CD4-positive, alpha-beta T cell treated with Interleukin-1 beta for 1 hour (primary cell): ENCODE measurements at regions not wholly inside any gene's neighbourhood (a gene's known extent, or its start where the extent isn't known, plus 50 kb on each side); places are given as distances from the start of the nearest gene placed in this dataset.
"Not testable (repeated sequence)": the region's sequence is repeated elsewhere in the genome, so short reads cannot be mapped to it uniquely, and the experiment has no call there.

Source experiments
- DNase-seq, 2 donors: peaks; one replicate each; pipeline ENCODE4 v3.0.0-alpha.2; 2020 to 2022

DNA sequence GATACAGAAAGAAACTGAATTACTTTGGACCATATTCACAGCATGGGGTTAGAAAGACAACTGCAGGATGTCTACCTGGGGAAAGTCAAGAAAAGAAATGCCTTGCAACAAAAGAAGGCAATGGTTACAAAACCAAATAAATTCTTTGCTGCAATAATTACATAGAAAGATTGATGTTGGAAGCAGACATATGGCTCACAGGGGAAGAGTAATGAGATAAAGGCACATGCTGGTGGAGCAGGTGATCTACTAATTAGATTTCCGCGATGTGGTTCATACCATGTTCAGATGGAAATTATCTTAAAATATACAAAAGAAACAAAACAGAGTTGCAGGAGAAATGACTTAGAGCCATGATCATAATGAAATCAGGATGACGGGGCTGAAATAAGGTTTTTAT lies 718.8 kb upstream of the PKDCC start:
- DNase-seq: no peak

DNA sequence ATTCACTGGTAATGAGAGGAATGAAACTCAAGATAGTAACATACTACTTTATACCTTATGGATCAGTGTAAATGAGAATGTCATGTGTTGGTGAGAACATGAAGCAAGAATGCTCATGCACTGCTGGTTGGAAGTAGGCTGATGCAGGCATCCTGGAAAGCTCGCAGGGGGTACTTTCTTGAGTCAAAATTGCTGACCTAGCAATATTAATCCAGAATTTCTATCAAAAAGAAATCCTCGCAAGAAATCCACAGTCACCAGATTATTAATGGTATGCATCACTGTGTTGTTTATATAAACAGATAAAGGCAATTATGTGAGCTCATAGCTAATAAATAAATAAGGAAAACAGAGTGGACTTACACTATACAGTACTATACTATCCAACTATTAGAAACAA lies 713.7 kb upstream of the PKDCC start:
- DNase-seq: no peak

DNA sequence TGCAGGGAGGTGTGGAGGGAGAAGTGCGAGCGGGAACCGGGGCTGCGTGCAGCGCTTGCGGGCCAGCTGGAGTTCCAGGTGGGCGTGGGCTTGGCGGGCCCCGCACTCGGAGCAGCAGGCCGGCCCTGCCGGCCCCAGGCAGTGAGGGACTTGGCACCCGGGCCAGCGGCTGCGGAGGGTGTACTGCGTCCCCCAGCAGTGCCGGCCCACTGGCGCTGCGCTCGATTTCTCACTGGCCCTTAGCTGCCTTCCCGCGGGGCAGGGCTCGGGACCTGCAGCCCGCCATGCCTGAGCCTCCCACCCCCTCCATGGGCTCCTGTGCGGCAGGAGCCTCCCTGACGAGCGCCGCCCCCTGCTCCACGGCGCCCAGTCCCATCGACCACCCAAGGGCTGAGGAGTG lies 712.2 kb upstream of the PKDCC start:
- DNase-seq: not testable (repeated sequence)

DNA sequence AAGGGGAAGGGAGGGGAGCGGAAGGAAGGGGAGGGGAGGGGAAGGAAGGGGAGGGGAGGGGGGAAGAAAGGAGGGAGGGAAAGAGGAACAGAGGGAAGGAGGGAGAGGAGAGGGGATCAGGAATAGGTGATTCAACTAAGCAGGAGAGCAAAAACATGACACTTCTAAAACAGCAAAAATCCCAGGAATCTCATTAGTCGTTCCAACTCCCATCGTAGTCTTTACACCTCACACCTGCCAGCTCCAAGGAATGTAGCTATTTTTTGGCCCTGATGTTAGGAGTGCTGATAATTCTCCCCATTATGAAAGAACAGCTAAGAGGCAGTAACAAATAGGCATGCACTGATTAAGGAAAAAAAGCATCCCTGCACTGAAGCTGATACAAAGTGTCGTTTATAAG lies 709.9 kb upstream of the PKDCC start:
- DNase-seq: no peak

DNA sequence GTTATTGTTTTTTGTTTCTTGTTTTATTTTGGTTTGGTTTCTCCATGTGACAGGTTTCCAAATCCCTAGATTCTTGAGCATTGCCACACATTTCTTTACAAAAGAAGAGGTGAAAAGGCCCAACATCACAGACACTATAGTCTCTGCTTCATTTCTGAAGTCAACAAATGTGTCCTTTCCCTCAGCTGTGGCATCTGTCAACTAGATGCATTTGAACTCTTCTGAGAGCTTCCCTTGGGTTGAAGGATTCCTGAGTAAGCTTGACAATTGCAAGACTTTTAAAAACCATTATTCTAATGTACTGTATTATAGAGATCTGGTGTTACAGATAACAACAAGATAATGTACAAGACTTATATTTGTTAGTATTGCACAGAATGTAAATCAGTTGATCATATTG lies 703.3 kb upstream of the PKDCC start:
- no peak for DNase-seq

DNA sequence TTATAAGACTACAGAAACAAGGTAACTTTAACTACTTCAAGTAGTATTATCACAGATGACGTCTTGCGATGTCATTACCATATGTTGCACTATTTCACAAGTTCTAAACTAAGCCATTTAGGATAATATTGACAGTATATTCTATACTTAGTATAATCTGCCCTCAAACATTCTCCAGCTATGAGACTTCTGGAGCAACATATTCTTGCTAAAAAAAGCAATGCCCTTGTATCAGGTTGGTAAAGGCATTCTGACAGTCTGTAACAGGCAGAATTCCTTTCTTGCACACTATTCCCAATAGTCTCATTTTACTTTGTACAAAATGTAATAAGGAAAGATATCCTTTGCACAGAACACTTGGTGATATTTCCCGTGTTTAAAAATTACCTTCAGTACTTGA lies 694.8 kb upstream of the PKDCC start:
- DNase-seq: no peak

DNA sequence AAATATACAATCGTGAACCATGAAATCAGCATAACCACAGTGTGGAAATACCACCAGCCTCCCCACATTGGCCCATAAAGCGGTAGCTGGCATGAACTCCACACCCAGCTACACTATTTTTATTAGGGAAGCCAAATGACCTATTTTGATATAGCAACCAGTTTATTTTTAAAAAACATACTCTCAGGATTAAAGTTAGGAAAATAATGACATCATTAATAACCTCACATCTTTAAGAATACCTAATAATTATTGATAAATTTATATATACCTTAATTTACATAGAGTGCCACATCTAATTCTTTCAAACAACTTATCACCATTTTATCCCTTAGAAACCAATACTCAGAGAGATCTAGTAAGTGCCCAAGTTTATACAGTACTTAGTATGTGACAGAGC lies 692.0 kb upstream of the PKDCC start:
- no peak for DNase-seq

DNA sequence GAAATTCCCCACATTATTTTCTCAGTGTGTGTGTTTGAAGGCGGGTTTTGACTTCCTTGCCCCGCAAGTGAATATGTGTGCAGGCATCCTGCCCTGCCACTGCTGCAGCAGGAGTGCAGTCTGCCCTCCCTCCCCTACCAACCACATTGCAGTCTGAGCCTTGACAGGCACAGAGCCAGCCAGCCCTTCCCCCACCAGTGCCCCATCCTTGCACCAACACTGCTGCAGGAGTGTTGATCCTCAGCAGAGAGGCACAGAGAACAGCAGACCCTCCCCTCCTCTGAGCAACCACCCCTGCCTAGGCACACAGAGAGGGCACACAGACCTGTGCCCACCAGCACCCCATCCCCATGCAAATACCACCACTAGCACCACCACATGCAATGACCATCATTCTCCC lies 683.0 kb upstream of the PKDCC start:
- DNase-seq: no peak

DNA sequence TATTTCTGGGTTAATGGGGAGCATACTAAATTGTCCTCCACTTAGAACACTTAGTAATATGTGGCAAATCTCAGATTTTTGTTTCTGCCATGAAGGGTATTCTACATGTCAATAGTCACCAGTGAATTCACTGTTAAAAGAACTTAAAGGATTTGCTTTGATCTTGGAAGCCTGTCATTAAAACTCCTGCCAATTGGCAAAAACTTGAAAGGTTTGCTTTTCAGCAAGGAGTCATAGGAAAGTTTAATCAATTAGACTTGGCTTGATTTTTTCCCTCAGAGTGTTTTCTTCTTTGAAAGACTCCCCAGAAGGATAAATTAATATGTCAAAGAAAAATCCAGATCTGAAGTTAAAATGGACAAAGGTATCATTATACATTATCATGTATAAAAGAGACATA lies 671.9 kb upstream of the PKDCC start:
- no peak for DNase-seq

DNA sequence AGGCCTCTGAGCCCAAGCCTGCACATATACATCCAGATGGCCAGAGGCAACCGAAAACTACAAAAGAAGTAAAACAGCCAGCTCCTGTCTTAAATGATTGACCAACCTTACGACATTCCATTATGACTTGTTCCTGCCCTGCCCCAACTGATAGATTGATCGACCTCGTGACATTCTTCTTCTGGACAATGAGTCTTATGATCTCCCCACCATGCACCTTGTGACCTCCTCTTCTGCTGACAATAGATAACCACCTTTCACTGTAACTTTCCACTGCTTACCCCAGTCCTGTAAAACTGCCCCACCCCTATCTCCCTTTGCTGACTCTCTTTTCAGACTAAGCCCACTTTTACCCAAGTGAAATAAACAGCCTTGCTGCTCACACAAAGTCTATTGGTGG lies 670.0 kb upstream of the PKDCC start:
- no peak for DNase-seq

DNA sequence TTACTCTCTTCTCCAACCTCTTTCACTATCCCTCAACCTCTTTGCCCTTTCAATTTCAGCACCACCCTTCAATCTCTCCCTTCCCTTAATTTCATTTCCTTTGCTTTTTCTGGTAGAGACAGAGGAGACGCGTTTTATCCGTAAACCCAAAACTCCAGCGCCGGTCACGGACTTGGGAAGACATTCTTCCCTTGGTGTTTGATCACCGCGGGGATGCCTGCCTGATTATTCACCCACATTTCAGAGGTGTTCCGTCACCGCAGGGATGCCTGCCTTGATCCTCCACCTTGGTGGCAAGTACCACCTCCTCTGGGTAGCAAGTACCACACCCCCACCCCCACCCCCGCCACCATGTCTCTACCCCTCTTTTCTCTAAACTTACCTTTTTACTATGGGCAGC lies 669.4 kb upstream of the PKDCC start:
- DNase-seq: no peak

DNA sequence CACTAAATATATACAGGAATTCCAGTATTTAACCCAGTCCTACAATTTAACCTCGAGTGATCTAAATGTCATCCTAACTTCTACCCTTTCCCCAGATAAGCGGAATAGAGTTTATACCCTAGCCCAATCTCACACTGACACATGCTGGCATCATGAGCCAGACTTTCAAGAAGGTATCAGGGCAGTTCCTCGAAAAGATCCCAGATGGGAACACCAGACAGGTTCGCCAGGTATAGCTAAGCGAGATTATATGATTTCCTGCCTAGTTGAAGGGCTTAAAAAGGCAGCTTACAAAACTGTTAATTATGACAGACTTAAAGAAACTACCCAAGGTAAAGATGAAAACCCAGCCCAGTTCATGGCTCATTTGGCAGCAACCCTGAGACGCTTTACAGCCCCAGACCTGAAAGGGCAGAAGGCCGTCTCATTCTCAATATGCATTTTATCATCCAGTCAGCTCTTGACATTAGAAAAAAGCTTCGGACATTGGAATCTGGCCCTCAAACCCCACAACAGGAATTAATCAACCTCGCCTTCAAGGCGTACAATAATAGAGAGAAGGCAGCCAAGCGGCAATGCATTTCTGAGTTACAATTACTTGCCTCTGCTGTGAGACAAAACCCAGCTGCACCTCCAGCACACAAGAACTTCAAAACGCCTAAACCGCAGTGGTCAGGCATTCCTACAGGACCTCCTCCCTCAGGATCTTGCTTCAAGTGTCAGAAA lies 668.2 kb upstream of the PKDCC start:
- DNase-seq: no peak

DNA sequence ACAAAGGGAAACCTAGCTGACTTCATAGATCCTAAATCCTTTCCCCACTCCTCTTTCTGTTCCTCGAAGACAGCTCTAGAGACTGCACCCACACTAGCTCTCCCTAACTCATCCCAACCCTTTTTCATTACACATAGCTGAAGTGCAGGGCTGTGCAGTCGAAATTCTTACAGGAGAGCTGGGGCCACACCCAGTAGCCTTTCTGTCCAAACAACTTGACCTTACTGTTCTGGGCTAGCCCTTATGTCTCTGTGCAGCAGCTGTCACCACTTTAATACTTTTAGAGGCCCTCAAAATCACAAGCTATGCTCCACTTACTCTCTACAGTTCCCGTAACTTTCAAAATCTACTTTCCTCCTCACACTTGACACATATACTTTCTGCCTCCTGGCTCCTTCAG lies 666.1 kb upstream of the PKDCC start:
- DNase-seq: no peak

DNA sequence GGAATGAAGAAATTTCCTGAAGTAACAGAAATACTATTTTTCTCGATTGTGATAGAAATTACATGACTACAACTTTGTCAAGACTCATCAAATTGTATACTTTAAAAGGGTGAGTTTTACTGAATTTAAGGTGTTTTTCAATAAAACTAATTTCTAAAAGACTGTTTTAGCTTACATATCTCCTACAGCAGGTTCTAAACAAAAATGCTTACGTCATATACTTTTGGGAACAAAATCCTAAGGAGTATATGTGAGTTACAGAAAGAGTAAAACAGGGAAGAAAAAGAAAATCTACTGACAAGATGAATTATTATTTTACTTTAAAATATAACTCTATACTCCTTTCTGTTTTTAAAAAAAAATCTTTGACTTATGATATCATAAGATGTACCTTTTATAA lies 660.3 kb upstream of the PKDCC start:
- DNase-seq: no peak

DNA sequence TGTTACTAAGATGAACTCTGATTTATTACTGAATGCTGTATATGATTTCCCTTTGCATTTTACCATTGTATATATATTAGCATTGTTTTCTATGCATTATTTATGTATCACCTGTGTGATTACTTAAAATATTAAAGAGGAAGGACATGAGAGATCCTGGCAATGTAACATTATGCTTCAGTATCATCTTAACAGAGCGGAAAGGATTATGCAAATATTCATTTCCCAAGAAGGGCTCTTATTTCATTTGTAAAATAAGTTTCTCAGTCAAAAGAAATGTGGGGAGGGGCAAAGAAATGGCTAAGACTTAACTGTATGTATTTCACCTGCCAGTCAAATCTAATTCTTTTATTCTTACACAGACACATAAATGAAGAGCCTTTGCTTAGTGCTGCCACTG lies 654.2 kb upstream of the PKDCC start:
- DNase-seq: no peak

DNA sequence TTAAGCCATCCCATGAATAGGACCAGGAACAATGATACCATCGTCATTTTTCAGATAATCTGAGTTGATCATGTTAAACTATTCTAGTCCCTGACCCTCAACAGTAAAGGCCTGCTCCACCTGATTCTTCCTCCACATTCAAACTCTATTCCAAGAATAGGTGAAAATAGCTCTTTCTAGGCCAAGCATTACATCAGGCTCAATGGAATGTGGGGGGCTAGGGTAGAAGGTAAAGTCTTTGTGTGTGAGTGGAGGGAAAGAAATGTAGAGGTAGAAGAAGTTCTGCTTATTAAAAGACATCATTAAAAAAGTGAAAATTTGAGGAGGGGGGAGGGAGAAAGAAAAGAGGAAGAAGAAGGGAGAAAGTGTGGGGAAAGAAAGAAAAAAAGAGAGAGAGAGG lies 653.3 kb upstream of the PKDCC start:
- no peak for DNase-seq

DNA sequence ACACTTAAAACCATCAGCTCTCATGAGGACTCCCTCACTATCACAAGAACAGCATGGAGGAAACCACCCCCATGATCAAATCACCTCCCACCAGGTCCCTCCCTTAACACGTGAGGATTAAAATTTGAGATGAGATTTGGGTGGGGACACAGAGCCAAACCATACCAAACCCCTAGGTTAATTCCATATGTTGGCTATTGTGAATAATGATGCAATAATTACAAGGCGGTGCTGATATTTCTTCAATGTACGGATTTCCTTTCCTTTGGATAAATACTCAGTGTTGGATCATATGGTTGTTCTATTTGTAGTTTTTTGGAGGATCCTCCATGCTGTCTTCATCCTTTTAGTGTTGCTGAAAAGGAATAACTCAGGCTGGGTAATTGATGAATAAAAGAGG lies 652.1 kb upstream of the PKDCC start:
- no peak for DNase-seq

DNA sequence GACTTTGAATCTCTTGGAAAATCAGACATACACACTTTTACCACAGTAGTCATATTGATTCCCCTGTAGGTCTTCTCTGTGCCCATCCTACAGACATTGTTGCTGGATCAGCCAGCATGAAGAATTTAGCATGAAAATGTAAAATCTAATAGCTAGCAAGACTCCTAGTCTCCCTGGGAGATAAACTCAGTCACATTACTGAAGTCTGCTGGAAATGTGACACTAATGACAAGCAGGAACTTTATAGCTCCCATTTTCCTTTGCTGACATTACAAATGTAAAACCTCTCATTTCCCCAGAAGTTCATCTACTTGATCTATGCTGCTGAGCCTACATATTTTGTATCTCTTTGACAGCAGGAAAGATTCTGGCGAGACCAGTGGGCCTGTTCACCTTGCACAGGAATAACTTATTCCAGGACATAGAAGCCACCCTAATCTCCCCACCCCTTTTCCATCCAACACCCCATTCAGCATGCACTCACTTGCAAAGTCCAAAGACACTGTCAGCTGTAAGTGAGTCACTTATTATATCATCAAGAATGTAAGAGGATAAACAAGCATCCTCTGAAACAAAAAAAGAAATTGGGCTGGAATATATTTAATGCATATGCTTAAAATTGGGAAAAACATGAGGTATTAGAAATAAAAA lies 648.3 kb upstream of the PKDCC start:
- no peak for DNase-seq

DNA sequence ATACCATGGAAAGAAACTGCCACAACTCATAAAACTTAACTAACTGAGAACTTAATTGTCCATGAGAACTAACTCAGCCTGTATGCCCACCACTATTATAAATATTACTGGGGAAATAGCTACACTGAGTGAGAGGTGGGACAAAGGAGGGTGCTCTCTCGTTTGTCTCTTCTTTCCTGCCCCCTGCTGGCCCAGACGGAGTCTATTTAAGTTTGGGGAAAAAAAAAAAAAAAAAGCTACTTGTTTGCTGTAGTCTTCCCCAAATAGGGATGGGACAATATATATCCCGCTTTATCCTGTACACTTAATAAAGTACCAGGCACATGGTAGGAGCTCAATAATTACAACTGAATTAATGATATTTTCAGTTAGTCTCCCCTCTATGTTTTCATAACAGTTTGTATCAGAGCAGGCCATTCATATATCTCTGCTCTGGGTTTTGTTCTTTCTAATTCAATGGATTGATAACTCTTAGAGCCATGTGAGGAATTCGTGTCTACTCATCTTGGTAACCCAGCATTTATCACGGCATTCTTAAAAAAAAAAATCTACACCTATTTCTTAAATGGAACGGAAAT lies 647.6 kb upstream of the PKDCC start:
- no peak for DNase-seq

DNA sequence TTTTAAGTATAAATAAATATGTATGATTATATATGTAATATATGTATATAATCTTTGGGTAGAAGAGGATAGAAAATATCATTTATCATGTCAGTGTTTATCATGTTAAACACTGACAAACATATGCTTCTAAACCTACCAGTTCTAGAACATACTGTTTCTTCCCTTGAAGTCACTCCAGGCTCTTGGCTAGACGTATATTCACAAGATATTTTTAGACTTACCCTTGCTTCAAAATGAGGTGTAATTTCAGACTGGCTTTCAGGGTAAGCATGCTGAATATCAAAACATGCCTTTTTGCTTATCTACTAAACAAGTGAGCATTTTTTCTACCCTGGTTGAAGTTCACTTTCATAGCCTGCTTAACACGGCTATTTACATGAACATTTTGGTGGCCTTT lies 642.4 kb upstream of the PKDCC start:
- no peak for DNase-seq

DNA sequence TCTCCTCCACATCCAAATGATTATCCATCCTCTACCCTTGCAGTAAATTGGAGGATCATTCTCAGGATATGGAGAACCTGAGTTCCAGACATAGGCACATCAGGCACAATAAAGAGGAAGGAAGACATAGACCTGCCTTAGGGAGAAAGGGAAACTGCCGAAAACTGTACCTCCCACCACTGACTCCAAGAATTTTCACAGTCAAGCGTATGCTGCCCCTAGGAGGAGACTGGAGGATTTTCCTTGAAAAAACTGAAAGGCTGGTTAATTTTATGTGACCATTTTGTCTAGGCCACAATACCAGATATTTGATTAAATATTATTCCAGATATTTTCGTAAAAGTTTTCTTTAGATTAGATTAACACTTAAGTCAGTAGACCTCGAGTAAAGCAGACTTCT lies 638.5 kb upstream of the PKDCC start:
- DNase-seq: no peak

DNA sequence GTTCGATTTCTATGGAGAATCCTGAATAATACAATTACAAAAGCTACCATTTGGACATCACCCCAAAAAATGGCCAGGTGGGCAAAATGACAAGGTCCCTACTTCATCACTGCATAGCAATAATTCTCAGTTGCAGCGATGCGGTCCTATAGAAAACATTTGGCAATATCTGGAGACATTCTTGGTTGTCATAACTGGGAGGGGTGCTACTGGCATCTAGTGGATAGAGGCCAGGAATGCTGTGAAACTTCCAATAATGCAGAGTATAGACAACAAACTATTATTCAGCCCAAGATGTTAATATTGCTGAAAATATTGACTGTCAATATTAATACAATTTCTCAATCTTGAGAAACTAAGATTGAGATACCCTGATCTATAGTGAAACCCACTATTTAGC lies 637.8 kb upstream of the PKDCC start:
- DNase-seq: no peak

DNA sequence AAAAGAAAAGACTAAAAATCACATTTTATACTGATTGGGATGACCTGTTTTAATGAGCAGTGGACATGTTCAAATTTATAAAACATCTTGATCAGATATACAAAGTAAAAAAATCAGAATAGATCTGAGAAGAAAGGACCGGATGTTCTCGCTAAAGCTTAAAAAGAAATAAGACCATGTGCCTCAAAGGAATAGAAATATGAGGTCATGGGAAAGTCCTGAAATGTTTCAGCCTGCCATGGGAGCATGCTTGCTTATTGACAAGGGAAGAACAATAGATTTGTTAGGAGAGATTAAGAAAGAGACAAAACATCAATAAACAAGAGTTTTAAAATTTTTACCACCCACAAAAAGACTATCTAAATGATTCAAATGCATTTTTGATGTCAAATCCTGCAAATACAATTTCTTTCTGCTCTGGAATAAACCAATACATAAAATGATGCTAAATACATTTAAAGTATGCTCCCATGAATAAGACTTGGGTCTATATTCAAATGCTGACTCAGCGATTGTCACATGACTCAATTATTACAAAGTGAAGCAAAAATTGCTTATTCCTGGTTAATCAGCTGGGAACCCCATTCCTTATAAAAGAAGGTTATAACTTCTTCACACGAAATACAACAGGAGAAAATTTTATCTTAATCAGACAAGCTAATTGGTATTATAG lies 633.9 kb upstream of the PKDCC start:
- DNase-seq: no peak
